ENCODE measurements at regions not wholly inside any gene's neighbourhood (a gene's known extent, or its start where the extent isn't known, plus 50 kb on each side); places are given as distances from the start of the nearest gene placed in this dataset.

GRCh38 chr3:22170370-22170769 lies 419.4 kb upstream of the ZNF385D start:
- ATAC-seq = no peak
- peaks cover 0 to 4% (median 0%) of the 10 kb centered on the region in 3 donors for H3K9me3 ChIP-seq
- no peaks in the 10 kb centered on the region for H3K36me3 ChIP-seq (replicated peaks in 1 of 2; ENCODE audit: insufficient read depth in 1 of 2, low read depth in 2 of 2)
- H3K4me3 ChIP-seq = no peak overlapping the region
- H3K27me3 ChIP-seq = no peaks in the 10 kb centered on the region
- no peak for TF ChIP-seq POLR2A (IDR thresholded peaks at IDR 0.05)
- no peak for TF ChIP-seq CTCF (IDR thresholded peaks at IDR 0.05)
- no peak overlapping the region for H3K27ac ChIP-seq
- intact Hi-C loops (cut with DNase I) = no loop called here
- DNase-seq = no peak
- H3K4me1 ChIP-seq = no peaks in the 10 kb centered on the region
- 76 to 82% methylated on average over 1 of the region's 1 CpG for WGBS, 2 donors

- H3K36me3 ChIP-seq (replicated peaks in 1 of 2; ENCODE audit: insufficient read depth in 1 of 2, low read depth in 2 of 2) = no peaks in the 10 kb centered on the region
- ATAC-seq (no peak), DNase-seq (no peak)
- H3K4me3 ChIP-seq = no peak overlapping the region
- TF ChIP-seq CTCF (IDR thresholded peaks at IDR 0.05) = no peak
- TF ChIP-seq POLR2A (IDR thresholded peaks at IDR 0.05) = no peak
- H3K4me1 ChIP-seq = no peaks in the 10 kb centered on the region
- no peaks in the 10 kb centered on the region for H3K27me3 ChIP-seq
- H3K9me3 ChIP-seq = no peaks in the 10 kb centered on the region
- H3K27ac ChIP-seq = no peak overlapping the region
- intact Hi-C loops (cut with DNase I) = no loop called here
- WGBS, 2 donors = 66 to 78% methylated on average over 4 of the region's 4 CpGs
These were observed 422.0 kb upstream of the ZNF385D start for GRCh38 chr3:22172964-22173363.

GRCh38 chr3:22175947-22176346 lies 424.9 kb upstream of the ZNF385D start:
- no peaks in the 10 kb centered on the region for H3K36me3 ChIP-seq (replicated peaks in 1 of 2; ENCODE audit: insufficient read depth in 1 of 2, low read depth in 2 of 2)
- H3K4me1 ChIP-seq = no peaks in the 10 kb centered on the region
- no peaks in the 10 kb centered on the region for H3K27me3 ChIP-seq
- DNase-seq (no peak), ATAC-seq (no peak)
- intact Hi-C loops (cut with DNase I) = no loop called here
- no peak overlapping the region for H3K4me3 ChIP-seq
- TF ChIP-seq CTCF (IDR thresholded peaks at IDR 0.05) = peak in 1 of 7 experiments; percentile 6
- no peak for TF ChIP-seq POLR2A (IDR thresholded peaks at IDR 0.05)
- WGBS, 2 donors = 16 to 21% methylated on average over 1 of the region's 1 CpG
- H3K9me3 ChIP-seq = no peaks in the 10 kb centered on the region
- no peak overlapping the region for H3K27ac ChIP-seq

GRCh38 chr3:22176911-22177310 lies 425.9 kb upstream of the ZNF385D start:
- H3K27ac ChIP-seq = no peak overlapping the region
- intact Hi-C loops (cut with DNase I) = no loop called here
- H3K4me3 ChIP-seq = no peak overlapping the region
- H3K9me3 ChIP-seq = no peaks in the 10 kb centered on the region
- TF ChIP-seq CTCF (IDR thresholded peaks at IDR 0.05) = no peak
- no peak for DNase-seq
- no peak for ATAC-seq
- no peaks in the 10 kb centered on the region for H3K27me3 ChIP-seq
- no peaks in the 10 kb centered on the region for H3K36me3 ChIP-seq (replicated peaks in 1 of 2; ENCODE audit: insufficient read depth in 1 of 2, low read depth in 2 of 2)
- 63 to 69% methylated on average over 3 of the region's 3 CpGs for WGBS, 2 donors
- no peaks in the 10 kb centered on the region for H3K4me1 ChIP-seq

- TF ChIP-seq POLR2A (IDR thresholded peaks at IDR 0.05) (no peak), CTCF (IDR thresholded peaks at IDR 0.05) (no peak)
- intact Hi-C loops (cut with DNase I) = no loop called here
- Histone ChIP-seq H3K4me3 (no peak overlapping the region), H3K9me3 (no peaks in the 10 kb centered on the region), H3K36me3 (replicated peaks in 1 of 2; ENCODE audit: insufficient read depth in 1 of 2, low read depth in 2 of 2) (no peaks in the 10 kb centered on the region), H3K27me3 (no peaks in the 10 kb centered on the region), H3K27ac (no peak overlapping the region), H3K4me1 (peaks cover 7% of the 10 kb centered on the region)
- DNase-seq = no peak
- no peak for ATAC-seq
These were observed 438.6 kb upstream of the ZNF385D start for GRCh38 chr3:22189616-22190015.
